ENCODE measurements at regions not wholly inside any gene's neighbourhood (a gene's known extent, or its start where the extent isn't known, plus 50 kb on each side); places are given as distances from the start of the nearest gene placed in this dataset.

DNA sequence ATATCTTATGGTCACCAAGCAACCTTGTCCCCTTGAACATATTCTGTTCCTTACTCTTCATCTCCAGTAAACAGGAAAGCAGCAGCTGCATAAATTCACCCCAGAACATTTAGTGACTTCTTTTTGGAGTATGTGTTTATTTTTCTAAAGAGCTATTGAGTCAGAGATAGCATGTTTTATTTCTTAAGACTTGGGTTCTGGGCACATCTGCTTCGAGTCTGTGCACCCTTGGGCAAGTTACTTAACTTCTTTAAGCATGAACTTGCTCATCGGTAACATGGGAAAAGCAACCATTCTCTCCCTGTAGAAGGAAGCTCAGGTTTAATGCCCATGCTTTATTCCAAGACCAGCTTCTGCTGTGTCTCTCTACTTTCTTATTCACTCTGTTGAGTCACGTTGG is 309.3 kb upstream of the MEX3C start:
- no peak for TF ChIP-seq ZNF274 (IDR thresholded peaks at IDR 0.05; ENCODE audit: low read depth, low read length)
- TF ChIP-seq POLR2A (IDR thresholded peaks at IDR 0.05; ENCODE audit: borderline replicate concordance, extremely low read depth, insufficient read depth, insufficient read length) = no peak
- no peak for TF ChIP-seq ATF3 (IDR thresholded peaks at IDR 0.05)
- no peak for TF ChIP-seq SP1 (IDR thresholded peaks at IDR 0.05; ENCODE audit: low read depth)
- TF ChIP-seq POLR2AphosphoS5 (IDR thresholded peaks at IDR 0.05; ENCODE audit: low read depth, low read length) = no peak
- TF ChIP-seq, protein P1, sequence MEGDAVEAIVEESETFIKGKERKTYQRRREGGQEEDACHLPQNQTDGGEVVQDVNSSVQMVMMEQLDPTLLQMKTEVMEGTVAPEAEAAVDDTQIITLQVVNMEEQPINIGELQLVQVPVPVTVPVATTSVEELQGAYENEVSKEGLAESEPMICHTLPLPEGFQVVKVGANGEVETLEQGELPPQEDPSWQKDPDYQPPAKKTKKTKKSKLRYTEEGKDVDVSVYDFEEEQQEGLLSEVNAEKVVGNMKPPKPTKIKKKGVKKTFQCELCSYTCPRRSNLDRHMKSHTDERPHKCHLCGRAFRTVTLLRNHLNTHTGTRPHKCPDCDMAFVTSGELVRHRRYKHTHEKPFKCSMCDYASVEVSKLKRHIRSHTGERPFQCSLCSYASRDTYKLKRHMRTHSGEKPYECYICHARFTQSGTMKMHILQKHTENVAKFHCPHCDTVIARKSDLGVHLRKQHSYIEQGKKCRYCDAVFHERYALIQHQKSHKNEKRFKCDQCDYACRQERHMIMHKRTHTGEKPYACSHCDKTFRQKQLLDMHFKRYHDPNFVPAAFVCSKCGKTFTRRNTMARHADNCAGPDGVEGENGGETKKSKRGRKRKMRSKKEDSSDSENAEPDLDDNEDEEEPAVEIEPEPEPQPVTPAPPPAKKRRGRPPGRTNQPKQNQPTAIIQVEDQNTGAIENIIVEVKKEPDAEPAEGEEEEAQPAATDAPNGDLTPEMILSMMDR (IDR thresholded peaks at IDR 0.05 in 2 of 3, conservative IDR thresholded peaks at IDR 0.05 in 1 of 3; ENCODE audit: borderline replicate concordance in 1 of 3, insufficient read depth in 1 of 3, low read depth in 2 of 3, low read length in 2 of 3) = no peak

All from HCT116 (cell line).